ENCODE measurements at regions not wholly inside any gene's neighbourhood (a gene's known extent, or its start where the extent isn't known, plus 50 kb on each side); places are given as distances from the start of the nearest gene placed in this dataset.

- DNase-seq (ENCODE audit: low read depth in 2 of 2) = no peak
These were observed 464.9 kb downstream of the TAFA4 start for GRCh38 chr3:68467465-68467864.

- no peak for DNase-seq (ENCODE audit: low read depth in 2 of 2)
These were observed 473.8 kb downstream of the TAFA4 start for GRCh38 chr3:68458581-68458980.

GRCh38 chr3:68448510-68449383 lies 483.6 kb downstream of the TAFA4 start:
- no peak for DNase-seq (ENCODE audit: low read depth in 2 of 2)

DNA sequence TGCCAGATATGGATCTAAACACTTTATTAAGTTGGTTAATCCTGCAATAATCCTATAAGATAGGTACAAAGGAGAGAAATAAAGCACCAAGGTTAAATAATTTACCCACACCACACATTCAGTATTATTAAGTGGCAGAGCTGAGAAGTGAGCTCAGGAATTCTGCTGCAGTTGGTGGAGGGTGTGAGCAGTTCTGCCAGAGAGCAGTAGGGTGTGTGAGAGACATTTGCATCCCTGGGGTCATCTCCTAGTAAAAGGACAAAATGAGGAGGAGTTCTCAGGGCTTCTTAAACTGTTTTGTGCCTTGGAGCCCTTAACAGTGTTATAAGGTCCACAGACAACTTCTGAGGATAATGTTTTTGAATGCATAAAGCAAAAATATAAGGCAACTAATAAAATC lies 484.5 kb downstream of the TAFA4 start:
- no peak for DNase-seq (ENCODE audit: low read depth in 2 of 2)

GRCh38 chr3:68441054-68441453 lies 491.3 kb downstream of the TAFA4 start:
- DNase-seq (ENCODE audit: low read depth in 2 of 2) = no peak

GRCh38 chr3:68436619-68437401 lies 495.5 kb downstream of the TAFA4 start:
- no peak for DNase-seq (ENCODE audit: low read depth in 2 of 2)

- DNase-seq (ENCODE audit: low read depth in 2 of 2) = no peak
These were observed 503.9 kb downstream of the TAFA4 start for GRCh38 chr3:68428495-68428894.

DNA sequence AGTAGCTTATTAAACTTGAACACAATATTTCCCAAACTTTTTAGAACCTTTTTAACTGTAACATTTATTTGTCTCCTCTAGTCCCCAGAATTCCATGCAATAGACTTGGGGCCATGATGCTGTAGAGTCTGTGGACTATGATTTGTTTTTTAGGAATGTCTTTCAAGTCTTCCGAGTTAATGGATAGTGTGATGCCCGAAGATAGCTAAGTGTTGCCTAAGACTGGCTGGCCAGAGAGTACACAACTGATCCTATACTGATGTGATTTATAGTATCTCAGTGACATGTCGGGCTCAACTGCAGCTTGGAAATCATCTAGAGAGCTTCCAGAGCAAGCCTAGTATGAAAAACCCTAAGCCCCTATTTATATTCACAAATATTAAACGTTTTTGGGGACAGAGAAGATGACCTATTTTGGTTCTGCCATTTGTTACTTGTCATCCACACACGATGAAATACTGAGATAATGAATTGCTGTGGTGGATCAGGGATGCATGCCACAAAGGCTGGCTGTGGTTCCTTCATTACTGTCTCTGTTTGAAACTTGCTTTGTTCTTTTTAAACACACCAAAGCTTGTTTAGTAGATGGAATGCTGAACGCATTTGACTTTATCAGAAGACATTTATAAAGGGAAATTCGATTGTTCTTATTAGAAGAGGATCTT lies 507.4 kb downstream of the TAFA4 start:
- DNase-seq (ENCODE audit: low read depth in 2 of 2) = no peak

GRCh38 chr3:68408626-68409025 lies 523.7 kb downstream of the TAFA4 start:
- no peak for DNase-seq (ENCODE audit: low read depth in 2 of 2)

DNA sequence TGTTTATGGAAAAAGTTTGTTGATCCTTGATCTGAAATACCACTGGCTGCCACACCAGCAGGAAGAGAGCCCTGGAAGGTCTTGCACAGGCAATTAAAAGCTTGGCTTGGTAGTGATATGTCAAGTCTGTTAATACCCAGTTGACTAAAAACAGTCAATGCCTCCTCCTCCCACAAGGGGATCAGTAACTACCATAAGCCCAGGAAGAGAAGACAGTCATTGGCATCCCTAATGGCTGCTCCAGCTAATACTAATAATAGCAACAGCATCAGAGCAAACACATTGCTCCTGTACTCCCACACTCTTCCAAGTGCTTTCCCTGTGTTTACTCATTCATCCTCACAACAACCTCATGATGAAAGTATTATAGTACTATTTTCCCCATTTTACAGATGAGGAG lies 528.6 kb downstream of the TAFA4 start:
- DNase-seq (ENCODE audit: low read depth in 2 of 2) = no peak

DNA sequence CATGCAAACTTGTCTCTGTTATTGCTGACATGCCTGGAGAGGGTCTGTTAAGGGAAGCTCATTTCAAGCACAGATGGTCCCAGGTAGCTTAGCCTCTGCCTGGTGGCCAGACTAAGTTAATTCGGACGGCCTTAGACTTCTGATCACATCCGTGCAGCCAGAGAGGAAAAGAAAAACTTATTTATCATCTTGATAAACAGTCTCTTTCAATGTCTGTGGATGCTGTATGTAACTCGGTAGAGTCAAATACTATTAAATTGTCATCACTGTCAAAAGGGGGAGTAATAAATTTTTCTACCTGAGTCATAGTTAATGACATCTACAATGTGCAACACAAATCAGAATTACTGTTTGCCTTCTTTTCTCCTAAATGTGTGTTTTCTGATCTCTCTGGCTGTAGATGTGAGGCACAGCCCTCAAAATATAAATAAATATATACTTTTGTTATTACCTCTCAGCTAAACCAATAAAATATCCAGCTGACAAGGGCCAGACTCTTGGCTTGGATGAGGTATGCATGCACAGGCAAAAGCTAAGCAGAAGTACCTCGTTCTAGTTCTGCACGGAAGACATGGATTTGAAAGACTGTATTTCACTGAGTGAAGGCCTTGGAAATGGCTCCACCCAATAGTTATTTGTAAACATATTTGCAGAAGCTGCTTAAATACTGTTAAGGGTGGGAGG lies 530.0 kb downstream of the TAFA4 start:
- DNase-seq (ENCODE audit: low read depth in 2 of 2) = no peak

GRCh38 chr3:68378631-68379030 lies 553.7 kb downstream of the TAFA4 start:
- no peak for DNase-seq (ENCODE audit: low read depth in 2 of 2)

- DNase-seq (ENCODE audit: low read depth in 2 of 2) = no peak
These were observed 558.6 kb downstream of the TAFA4 start for GRCh38 chr3:68373727-68374126.

DNA sequence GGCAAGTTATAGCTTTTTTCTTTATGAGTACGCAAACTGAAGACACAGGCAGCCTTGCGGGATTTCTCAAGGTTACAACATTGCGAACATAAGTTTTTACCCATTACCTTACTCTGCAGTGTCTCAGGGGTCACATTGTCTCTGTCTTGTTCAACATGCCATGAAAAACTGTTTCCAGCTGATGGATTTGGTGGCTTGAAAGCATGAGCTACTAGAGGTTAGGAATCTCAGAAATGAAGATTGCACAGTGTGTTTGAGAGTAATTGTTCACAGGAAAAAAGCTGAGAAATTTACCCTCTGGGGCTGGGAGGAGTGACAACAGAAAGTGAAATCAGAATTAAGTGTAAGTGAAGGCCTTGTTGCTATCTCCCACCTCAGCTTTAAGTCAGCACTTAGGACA lies 568.6 kb downstream of the TAFA4 start:
- no peak for DNase-seq (ENCODE audit: low read depth in 2 of 2)

- no peak for DNase-seq (ENCODE audit: low read depth in 2 of 2)
These were observed 571.9 kb downstream of the TAFA4 start for GRCh38 chr3:68360492-68360891.

DNA sequence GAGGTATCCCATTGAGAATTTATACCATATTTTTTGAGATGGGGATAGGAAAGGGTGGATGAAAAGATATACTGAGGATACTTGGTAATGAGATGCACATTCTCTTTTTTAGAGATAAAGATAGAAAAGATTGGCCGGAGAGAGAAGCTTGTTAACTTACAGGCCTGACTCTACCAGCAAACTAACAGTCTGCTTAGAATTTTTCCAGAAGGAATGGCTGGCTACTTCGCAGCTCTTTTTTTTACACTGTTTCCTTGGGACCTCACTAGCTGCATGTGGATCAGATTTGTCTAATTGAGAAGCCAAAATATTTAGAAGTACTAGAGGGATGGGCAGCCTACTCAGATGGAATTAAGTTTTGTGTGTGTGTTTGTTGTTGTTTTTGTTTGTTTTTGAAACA lies 586.6 kb downstream of the TAFA4 start:
- DNase-seq (ENCODE audit: low read depth in 2 of 2) = no peak

DNA sequence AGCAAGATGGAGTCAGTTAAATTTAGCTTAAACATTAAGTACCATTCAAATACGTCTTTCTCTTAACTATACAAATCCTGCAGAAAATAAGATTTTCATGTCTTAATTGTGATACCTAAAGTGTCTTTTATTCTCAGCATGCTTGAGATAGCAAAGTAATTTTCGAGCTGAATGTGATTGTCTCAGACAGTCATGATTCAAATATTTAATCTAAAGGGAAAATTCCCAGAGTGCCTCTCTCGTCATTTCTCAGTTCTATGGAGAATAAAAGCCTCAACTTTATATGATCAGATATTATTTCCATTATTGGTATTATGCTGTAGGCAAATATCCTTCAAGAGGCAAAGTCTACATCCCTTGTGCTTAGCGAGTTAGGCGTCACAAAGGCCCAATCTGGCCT lies 589.9 kb downstream of the TAFA4 start:
- DNase-seq (ENCODE audit: low read depth in 2 of 2) = no peak

- DNase-seq (ENCODE audit: low read depth in 2 of 2) = no peak
These were observed 596.3 kb downstream of the TAFA4 start for GRCh38 chr3:68336042-68336441.

GRCh38 chr3:68334367-68334986 lies 597.9 kb downstream of the TAFA4 start:
- DNase-seq (ENCODE audit: low read depth in 2 of 2) = no peak

- no peak for DNase-seq (ENCODE audit: low read depth in 2 of 2)
These were observed 604.3 kb downstream of the TAFA4 start for GRCh38 chr3:68328049-68328448.

- no peak for DNase-seq (ENCODE audit: low read depth in 2 of 2)
These were observed 616.4 kb downstream of the TAFA4 start for GRCh38 chr3:68315964-68316363.

- DNase-seq (ENCODE audit: low read depth in 2 of 2) = no peak
These were observed 616.8 kb downstream of the TAFA4 start for GRCh38 chr3:68315546-68315945.

Data from activated CD4-positive, alpha-beta T cell treated with anti-CD3 and anti-CD28 coated beads for 24 hours (primary cell).